Smooth muscle cell (in vitro differentiated cells): ENCODE measurements at regions not wholly inside any gene's neighbourhood (a gene's known extent, or its start where the extent isn't known, plus 50 kb on each side); places are given as distances from the start of the nearest gene placed in this dataset.

ENCODE experiments used
- DNase-seq: peaks from one replicate; lab custom pipeline; 2025; ENCODE audit not compliant: unreplicated experiment; lab: John Stamatoyannopoulos, UW
- H2AFZ ChIP-seq: fragments of 200-600 bp; sonication (generic); 2 replicates; pipeline ENCODE4 v1.6.0; 2016; ENCODE audit warnings: antibody characterized with exemption, low read depth, mild to moderate bottlenecking
- H3F3A ChIP-seq: fragments of 200-600 bp; sonication (generic); 2 replicates; pipeline ENCODE4 v1.6.0; 2017; ENCODE audit warnings: antibody characterized with exemption, low read depth
- H3K27ac ChIP-seq: fragments of 200-600 bp; sonication (generic); 2 replicates; pipeline ENCODE4 v1.5.1; 2016; ENCODE audit warnings: low read depth, mild to moderate bottlenecking
- H3K27me3 ChIP-seq: fragments of 200-600 bp; sonication (generic); 2 replicates; pipeline ENCODE4 v1.6.1; 2016; ENCODE audit warnings: low read depth, mild to moderate bottlenecking
- H3K36me3 ChIP-seq: fragments of 200-600 bp; sonication (generic); 2 replicates; pipeline ENCODE4 v1.5.1; 2016; ENCODE audit warnings: low read depth
- H3K4me1 ChIP-seq: fragments of 200-600 bp; sonication (generic); 2 replicates; pipeline ENCODE4 v1.5.1; 2016; ENCODE audit warnings: low read depth
- H3K4me2 ChIP-seq: fragments of 200-600 bp; sonication (generic); 2 replicates; pipeline ENCODE4 v1.6.0; 2016; ENCODE audit warnings: mild to moderate bottlenecking
- H3K4me3 ChIP-seq: fragments of 200-600 bp; sonication (generic); 2 replicates; pipeline ENCODE4 v1.5.1; 2016; ENCODE audit warnings: mild to moderate bottlenecking
- H3K79me2 ChIP-seq: fragments of 200-600 bp; sonication (generic); 2 replicates; pipeline ENCODE4 v1.6.0; 2016; ENCODE audit warnings: low read depth, mild to moderate bottlenecking
- H3K9ac ChIP-seq: fragments of 200-600 bp; sonication (generic); 2 replicates; pipeline ENCODE4 v1.6.0; 2016; ENCODE audit warnings: low read depth
- H3K9me3 ChIP-seq: fragments of 200-600 bp; sonication (generic); replicated peaks from 2 replicates; pipeline ENCODE4 v1.5.1; 2016; ENCODE audit warnings: low read depth
- H4K20me1 ChIP-seq: fragments of 200-600 bp; sonication (generic); 2 replicates; pipeline ENCODE4 v1.6.0; 2016; ENCODE audit warnings: low read depth
- CTCF ChIP-seq: fragments of 200-600 bp; sonication (generic); IDR thresholded peaks from 2 replicates; pipeline ENCODE4 v1.5.1; 2017; ENCODE audit warnings: borderline replicate concordance, mild to moderate bottlenecking, antibody characterized with exemption; ENCODE audit not compliant: insufficient read depth, poor library complexity, severe bottlenecking
- WGBS: methylation state at CpG from one replicate; pipeline ENCODE4 v1.1.7; 2016; ENCODE audit warnings: low lambda C conversion rate; 5-methylcytosine and 5-hydroxymethylcytosine counted together

DNA sequence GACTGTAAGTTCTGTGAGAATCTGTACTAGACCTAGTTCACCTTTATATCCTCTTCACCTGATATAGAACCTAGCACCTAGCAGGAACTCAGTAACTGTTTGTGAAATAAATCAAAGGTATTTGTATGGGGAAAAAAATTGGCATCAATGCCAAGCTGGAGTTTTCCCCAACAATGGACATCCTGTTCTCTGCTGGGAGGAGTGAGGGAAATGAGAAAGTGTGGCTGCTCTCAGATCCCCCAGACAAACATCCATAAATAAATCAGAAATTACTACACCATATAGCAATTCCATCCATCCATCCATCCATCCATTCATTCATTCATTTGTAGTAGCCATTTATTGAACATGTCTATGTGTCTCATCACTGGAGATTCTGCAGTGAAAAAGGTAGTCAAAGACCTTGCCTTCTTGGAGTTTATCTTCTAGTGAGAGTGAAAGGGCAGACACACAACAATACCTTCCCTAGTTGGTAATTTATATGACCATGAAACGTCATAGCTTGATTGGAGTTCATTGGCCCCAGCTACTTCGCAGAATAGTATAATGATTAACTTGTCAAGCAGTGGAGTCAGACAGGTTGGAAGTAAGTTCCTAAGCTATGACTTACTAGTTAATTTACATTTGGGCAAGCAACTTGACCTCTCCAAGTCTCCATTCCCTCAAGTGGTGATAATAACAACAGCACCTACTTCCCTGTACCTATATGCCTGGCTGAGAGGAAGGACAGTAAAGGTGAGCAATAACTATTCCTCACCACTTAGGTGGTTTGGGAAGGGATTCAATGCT, 98.7 kb upstream of the KIT start:
- H2AFZ ChIP-seq, result no peak overlapping the region
- no peak overlapping the region for H3K9ac ChIP-seq
- no peak overlapping the region for H3K27ac ChIP-seq
- H3K4me3 ChIP-seq, result no peak overlapping the region
- 89% methylated on average over 2 of the region's 2 CpGs for WGBS
- no peaks in the 10 kb centered on the region for H3K79me2 ChIP-seq
- H3K4me2 ChIP-seq, result no peak overlapping the region
- no peaks in the 10 kb centered on the region for H3K27me3 ChIP-seq
- DNase-seq, result no peak
- no peak for TF ChIP-seq CTCF
- H3K9me3 ChIP-seq, result no peaks in the 10 kb centered on the region
- no peaks in the 10 kb centered on the region for H3F3A ChIP-seq
- no peaks in the 10 kb centered on the region for H3K36me3 ChIP-seq
- H4K20me1 ChIP-seq, result no peaks in the 10 kb centered on the region
- H3K4me1 ChIP-seq, result no peaks in the 10 kb centered on the region

DNA sequence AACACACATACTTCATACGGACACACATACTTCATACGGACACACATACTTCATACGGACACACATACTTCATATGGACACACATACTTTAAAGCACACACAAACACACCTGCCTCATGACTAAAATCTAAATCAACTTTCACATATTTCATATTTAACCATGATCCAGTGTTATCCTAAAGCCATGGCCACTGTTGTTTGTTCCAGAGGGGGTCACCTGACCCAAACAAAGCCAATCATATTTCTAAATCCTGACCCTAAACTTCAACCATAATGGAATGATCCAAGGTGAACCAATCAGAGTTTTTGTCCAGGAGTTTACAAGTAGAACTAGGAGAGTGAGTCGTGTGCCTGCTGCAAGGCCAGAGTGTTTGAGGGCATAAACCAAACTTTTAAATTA, 97.2 kb upstream of the KIT start:
- Histone ChIP-seq H3K79me2 (no peaks in the 10 kb centered on the region), H3K9me3 (no peaks in the 10 kb centered on the region), H3K9ac (no peak overlapping the region), H3K27ac (no peak overlapping the region), H4K20me1 (no peaks in the 10 kb centered on the region), H3K4me2 (no peak overlapping the region), H3K4me3 (no peak overlapping the region), H3K4me1 (no peaks in the 10 kb centered on the region), H2AFZ (no peak overlapping the region), H3F3A (no peaks in the 10 kb centered on the region), H3K36me3 (no peaks in the 10 kb centered on the region), H3K27me3 (no peaks in the 10 kb centered on the region)
- 48% methylated on average over 4 of the region's 4 CpGs for WGBS
- TF ChIP-seq CTCF, result no peak
- DNase-seq, result no peak

DNA sequence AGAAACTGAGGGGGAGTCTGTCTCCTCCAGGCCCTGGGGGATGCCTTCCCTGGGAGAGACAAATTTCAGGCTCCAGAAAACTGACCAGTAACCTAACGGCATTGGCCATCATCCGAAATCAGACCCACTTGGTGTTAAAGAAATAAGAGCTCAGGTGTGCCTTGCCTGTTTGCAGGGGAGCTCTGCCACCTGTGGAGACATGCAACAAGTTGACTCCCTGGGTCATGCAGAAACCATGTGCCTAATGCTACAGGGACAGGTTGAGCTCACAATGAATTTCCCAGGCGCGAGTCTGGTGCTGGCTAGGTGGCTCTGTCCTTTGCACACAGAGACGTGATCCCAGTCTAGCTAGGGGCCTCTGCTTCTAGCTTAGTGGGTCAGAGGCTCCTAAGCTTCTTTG, 95.8 kb upstream of the KIT start:
- no peak overlapping the region for H2AFZ ChIP-seq
- H3K4me2 ChIP-seq, result no peak overlapping the region
- no peaks in the 10 kb centered on the region for H3F3A ChIP-seq
- H3K27me3 ChIP-seq, result no peaks in the 10 kb centered on the region
- H3K36me3 ChIP-seq, result no peaks in the 10 kb centered on the region
- no peak for TF ChIP-seq CTCF
- H3K9me3 ChIP-seq, result no peaks in the 10 kb centered on the region
- H4K20me1 ChIP-seq, result no peaks in the 10 kb centered on the region
- WGBS, result 72% methylated on average over 5 of the region's 5 CpGs
- H3K4me1 ChIP-seq, result no peaks in the 10 kb centered on the region
- H3K9ac ChIP-seq, result no peak overlapping the region
- DNase-seq, result no peak
- H3K79me2 ChIP-seq, result no peaks in the 10 kb centered on the region
- H3K27ac ChIP-seq, result no peak overlapping the region
- H3K4me3 ChIP-seq, result no peak overlapping the region

DNA sequence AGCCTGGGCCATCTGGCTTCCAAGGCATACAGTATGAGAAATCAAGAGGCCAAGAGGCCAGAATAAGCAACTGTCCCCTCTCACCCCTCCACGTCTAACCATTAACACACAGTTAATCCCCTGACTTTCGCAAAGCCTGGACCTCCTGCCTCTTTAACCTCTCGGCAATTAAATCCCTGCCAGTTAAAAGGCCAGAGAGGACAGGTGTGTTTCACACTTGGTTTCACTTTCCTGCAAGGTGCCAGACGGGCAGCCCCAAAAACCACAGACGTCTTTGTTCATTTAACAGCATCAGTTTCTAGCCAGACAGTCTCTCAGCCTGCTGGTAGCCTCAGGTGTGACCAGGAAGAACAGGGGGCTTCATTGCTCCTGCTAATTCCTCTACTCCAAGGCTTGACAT, 91.1 kb upstream of the KIT start:
- no peaks in the 10 kb centered on the region for H3K9me3 ChIP-seq
- no peaks in the 10 kb centered on the region for H3K79me2 ChIP-seq
- no peak overlapping the region for H2AFZ ChIP-seq
- DNase-seq, result no peak
- H3K4me2 ChIP-seq, result no peak overlapping the region
- H3K4me1 ChIP-seq, result peaks cover 12% of the 10 kb centered on the region
- H3K27ac ChIP-seq, result no peak overlapping the region
- H3K27me3 ChIP-seq, result no peaks in the 10 kb centered on the region
- H4K20me1 ChIP-seq, result no peaks in the 10 kb centered on the region
- no peak for TF ChIP-seq CTCF
- H3K9ac ChIP-seq, result no peak overlapping the region
- H3K36me3 ChIP-seq, result no peaks in the 10 kb centered on the region
- H3F3A ChIP-seq, result peaks cover 12% of the 10 kb centered on the region
- WGBS, result 77% methylated on average over 5 of the region's 5 CpGs
- no peak overlapping the region for H3K4me3 ChIP-seq
